G401 (cell line): ENCODE measurements at regions not wholly inside any gene's neighbourhood (a gene's known extent, or its start where the extent isn't known, plus 50 kb on each side); places are given as distances from the start of the nearest gene placed in this dataset.

Experiments
- DNase-seq: peaks from one replicate; pipeline ENCODE4 v3.0.0-alpha.2; 2015; ENCODE audit warnings: low spot score
- in situ Hi-C: cut with HindIII; loops from 2 replicates; pipeline ENCODE4 v1.10.0; 2016; ENCODE audit warnings: low sequenced_read_pairs, mixed read lengths

DNA sequence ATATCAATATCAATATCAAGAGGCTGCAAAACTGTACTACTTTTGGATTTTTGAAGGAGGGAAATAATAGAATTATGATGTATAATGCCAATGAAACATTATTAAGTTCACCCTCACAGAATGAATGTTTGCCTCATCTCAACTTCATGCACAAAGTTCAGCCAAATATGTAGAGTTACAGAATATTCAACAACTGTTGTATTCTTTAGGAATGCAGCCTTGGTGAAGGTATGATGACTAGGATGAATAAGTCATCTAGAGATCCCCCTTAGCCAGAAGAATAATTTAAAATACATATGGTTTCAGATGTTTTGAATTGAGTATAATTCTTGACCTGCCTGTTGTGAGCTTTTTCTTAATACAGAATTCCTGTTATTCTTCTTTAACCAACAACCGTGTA is 308.3 kb downstream of the COX7C start:
- in situ Hi-C loops = no loop called here

DNA sequence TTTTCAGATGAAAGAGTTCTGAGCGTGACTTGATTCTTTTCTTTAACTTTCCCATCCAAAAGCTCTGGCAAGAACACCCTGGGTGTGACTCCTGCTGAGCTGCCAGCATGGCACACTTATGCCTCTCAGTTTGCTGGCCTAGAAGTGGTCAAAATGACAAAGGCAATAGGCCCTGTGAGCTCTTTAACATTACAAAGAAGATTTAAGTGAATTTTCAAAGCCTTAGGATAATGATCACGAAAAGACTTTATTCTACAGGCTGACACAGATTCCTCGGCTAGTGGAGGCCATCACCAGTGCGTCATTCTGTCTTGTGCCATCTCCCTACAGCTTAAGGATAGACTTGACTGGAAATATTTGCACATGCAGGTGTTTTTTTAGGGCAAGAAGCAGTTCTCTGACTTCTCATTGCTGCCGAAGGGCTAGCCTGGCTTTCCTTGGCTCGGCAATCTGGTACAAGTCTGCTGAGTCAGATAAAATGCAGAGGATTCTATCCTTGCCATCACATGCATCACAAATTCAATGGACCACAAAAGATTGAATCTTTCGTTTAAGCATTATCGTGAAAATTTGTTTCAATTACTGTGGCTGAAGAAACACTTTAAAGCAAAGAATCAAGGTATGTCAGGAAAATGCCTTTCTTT is 311.5 kb downstream of the COX7C start:
- in situ Hi-C loops = no loop called here
- DNase-seq = peak; percentile 35

More for the DNA sequence above, 308.3 kb downstream of the COX7C start:
- DNase-seq = no peak

DNA sequence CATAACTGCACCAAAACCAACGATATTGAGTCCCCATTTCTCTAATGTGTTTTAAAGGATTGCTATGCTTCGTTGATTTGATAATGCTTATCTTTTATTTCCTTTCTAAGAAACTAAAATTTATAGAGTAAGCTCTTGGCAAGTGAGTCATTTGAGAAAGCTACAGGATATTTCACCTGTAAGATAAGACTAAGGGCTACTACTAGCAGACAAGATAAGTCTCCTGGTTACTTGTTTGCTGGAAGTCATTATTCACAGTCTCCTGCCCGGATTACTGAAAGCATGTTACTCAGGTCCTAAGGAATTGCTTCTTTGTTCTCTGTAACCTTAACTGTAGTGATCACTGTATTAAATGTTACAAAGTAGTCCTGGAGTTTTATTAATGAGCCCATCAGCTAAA is 315.9 kb upstream of the RASA1 start:
- DNase-seq = no peak
- in situ Hi-C loops = no loop called here

DNA sequence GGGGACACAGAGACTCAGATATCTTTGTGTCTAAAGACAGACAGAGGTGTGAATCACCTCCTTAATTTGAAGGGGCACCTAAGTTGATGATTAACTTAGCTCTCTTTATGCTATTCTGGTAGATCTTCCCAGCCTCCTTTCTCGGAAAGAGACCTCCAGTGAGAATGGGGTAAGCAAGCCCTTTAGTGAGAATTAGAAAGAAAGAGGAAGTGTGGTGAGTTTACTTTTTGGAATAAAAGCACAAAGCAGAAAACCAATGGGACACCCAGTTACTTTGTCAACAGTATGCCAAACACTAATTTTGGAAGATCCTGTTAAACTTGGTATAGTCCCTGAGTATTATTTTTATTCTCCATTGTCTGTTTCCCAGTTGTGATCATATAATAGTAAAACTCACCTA is 302.8 kb upstream of the RASA1 start:
- in situ Hi-C loops = no loop called here
- no peak for DNase-seq

DNA sequence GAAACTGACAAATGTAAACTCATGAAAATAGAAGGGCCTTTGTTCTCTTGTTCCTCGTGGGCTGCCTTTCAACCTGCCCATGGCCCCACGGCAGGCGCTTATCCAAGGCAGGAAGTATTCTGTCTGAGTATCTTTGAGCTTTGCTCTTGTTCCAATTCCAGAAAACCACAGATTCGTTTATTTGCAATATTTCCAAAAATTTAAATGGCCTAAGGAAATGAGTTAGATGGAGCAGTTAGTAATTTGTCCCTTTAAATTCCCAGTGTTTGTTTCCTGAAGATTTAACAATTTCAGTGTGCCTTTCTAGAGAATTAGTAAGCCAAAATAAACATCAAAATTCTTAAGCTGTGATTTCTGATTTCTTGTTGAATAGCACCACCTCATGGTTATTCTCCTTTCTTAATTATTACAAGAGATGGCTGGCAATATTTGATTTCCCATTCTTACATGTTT is 299.4 kb upstream of the RASA1 start:
- in situ Hi-C loops = no loop called here
- DNase-seq = peak; percentile 76

DNA sequence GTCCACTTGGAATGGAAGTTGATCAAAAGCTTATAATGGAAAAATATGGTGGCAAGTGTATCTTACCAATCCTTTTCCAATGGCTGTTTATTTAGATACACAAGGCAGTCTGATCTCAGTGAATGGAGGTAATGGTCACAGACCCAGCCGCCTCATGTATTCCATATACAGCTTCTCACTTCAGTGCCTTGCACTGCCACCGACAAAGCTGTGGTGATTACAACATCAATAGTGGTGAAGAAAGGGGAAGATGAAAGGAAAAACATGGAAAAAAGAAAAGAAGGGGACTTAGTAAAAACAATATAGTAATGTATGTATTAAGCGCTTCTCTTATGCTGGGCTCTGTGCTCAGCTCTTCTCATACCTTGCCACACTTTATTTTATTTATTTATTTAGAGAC is 297.3 kb upstream of the RASA1 start:
- DNase-seq = no peak
- in situ Hi-C loops = no loop called here

DNA sequence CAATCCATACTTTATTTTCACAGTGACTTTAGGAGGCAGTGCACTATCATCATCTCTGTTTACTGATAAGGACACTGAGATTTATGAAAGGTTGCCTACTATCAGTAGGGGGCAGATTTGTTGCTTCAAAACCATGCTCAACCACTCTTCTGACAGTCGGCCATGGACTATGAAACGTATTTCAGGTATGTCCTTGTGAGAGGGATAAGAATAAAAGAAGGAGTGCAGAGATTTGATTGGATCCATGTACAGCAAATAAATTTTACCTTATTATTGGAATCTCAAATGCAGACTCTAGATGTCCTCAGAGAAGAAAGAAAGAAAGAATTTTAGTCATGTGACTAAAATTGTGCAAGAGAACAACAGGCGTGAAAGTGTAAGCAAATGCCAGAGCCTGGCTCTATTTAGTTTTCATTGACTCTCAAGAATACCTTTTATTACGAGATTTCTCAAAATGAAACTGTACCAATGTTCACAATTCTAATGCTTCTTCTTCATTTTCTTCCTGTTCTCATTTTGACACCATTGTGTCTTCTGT is 296.6 kb upstream of the RASA1 start:
- DNase-seq = no peak
- in situ Hi-C loops = no loop called here

DNA sequence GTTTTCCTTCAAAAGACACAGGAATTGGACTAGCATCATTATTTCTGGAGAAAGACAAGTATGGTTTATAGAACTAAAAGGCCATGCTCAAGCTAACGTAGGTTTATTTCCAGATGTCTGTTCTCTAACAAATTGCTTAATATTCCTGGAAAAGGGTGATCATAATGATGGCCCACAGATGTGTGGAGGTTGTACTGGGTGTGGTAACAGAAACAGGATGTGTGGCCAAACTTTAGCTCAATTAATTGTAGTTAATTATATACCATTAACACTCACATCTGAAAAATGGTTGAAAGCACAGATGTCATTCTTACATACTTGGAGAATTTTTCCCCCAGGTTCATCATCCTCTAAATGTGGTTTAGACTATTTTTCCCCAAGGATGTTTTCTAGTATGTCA is 292.7 kb upstream of the RASA1 start:
- no peak for DNase-seq
- in situ Hi-C loops = no loop called here

DNA sequence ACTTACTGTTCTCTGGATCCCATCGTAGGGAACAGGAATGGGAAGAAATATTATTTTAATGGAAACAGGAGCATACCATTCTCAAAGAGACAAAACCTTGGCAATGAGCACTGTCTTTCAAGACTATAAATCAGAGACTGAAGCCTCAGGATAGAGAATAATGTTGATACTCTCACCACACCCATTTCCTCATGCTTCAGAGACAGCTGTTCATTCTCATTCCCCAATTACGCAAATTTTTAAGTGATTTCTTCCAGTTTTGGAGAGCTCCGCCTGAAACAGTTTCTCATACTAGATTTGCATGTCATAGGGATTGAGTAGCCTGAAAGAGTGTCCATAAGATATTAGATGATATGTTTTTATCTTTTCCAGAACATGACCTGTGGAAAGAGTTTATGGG is 290.5 kb upstream of the RASA1 start:
- in situ Hi-C loops = no loop called here
- DNase-seq = no peak

DNA sequence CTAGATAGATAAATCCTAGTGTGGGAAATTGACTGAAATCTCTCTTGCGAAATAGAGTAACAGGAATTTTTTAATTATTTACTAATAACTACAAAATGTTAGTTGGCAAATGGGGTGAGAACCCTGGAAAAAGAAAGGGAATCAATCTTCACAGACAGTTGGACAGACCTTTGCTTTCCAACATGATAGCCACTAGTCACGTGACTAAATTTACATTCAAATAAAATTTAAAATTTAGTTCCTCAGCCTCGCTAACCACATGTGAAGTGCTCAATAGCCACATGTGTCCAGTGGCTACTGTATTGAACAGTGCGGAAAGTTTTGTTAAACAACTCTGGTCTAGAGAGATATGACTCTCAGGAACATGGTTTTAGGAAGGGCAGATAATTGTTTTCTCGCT is 289.9 kb upstream of the RASA1 start:
- DNase-seq = no peak
- in situ Hi-C loops = no loop called here

DNA sequence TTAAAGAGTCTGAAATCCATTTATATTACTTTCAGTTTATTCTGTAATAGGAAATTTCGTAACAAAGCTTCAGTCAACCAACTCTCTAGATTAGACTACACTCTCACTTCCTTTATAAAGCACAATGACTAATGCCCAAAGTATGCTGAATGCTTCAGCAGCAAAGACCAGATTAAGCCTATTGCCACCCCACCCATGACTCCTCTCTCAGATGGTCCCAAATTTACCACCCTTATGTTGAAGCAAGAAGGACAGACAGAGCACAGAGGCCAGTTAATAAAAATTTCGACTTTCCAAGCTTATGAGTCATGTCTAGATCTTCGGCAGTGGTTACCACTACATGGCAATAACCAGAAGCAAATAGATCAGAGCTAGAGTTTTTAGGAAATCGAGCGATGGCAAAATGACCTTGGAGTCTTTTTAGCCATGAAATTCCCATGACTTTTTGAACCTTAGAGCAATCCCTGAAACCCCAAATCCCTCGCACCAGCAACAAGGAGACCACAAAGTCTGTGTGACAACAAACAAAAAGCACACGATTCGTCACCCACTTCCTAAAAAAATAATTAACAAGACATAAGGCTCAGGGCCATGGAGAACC is 287.8 kb upstream of the RASA1 start:
- no peak for DNase-seq
- in situ Hi-C loops = no loop called here

DNA sequence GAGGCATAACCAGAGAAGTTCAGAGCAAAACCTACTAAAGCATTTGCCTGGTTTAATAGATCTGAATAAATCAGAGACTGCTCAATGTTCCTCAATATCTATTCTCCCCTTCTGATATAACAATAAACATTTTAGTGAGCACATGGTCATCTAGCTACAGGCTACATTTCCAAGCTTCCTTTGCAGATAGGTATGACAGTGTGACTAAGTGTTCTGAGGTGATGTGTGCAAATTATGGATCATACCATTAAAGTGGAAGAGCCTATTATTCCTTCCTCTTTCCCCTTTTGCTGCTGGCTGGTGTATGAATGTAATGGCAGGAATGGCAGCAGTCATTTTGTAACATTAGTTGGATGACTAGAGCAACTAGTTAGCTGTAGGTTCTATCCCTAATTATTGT is 285.8 kb upstream of the RASA1 start:
- DNase-seq = no peak
- in situ Hi-C loops = no loop called here

DNA sequence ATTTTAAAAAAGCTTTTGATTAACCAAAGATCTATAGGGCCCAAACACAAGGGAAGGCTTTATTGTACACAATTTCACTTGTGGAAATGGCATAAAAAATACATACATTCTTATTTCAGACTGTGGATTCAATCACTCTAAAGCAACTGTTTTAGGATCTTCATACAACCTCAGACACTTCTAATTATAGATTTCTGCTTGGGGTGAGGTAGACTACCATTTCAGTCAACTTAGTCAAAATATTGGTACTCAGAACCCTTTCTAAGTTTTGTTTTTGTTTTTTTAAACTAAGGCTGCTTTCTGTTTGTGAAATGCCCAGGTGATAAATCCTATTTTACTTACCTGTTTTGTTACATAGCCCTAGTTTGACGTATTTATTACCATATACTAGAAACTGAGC is 284.5 kb upstream of the RASA1 start:
- in situ Hi-C loops = no loop called here
- no peak for DNase-seq

DNA sequence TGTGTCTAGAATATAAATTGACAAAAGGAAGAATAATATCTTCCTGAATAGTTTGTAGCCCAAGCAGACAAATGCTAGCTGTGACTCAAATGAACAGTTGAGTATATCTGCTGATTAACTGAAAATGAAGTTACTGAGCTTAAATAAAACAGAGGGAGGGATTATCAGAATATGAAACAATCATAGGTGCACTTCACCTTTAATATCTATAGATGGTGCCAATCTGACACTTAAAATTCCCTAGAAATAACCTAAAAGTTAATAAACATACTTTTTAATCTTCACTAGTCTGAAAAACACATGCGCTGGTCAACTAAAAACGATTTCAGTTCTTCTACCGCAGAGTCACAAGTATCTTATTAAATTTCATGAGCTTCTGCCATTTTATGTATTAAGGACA is 280.8 kb upstream of the RASA1 start:
- no peak for DNase-seq
- in situ Hi-C loops = no loop called here

DNA sequence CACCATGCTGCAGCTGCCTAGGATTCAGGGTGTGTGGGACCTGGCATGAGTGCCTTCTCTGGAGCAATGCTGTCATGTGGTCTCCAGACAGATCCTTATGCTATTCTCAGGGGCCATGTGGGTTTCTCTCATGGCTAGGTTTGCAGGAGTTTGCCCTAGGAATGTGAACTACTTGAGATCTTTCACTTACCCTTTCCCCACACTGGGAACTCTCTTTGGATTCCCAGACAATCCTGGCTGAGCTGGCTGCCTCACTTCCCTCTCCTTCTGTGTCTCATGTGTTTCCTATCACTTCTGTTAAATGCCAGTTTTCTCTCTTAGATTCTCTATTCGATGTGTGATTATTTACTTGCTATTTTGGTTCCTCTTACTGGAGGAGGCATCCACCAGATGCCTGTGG is 270.2 kb upstream of the RASA1 start:
- no peak for DNase-seq
- in situ Hi-C loops = no loop called here

DNA sequence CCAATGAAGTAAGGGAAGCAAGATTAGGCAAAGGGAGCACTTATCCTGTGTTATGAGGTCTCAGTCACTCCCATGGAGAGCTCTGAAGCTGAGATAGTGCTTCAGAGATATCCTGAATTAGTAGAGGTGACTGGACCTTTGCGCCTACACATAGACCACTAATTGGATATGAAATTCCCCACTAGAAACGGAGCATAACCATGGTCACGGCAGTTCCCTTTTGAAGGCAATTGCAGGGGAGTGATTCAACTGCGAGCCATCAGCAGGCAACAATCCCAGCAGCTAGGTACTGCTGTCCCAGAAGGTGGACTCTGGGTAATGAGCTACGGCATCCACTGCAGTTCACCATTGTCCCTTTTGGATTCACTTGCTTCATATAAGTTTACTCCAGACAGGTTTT is 267.7 kb upstream of the RASA1 start:
- no peak for DNase-seq
- in situ Hi-C loops = no loop called here

DNA sequence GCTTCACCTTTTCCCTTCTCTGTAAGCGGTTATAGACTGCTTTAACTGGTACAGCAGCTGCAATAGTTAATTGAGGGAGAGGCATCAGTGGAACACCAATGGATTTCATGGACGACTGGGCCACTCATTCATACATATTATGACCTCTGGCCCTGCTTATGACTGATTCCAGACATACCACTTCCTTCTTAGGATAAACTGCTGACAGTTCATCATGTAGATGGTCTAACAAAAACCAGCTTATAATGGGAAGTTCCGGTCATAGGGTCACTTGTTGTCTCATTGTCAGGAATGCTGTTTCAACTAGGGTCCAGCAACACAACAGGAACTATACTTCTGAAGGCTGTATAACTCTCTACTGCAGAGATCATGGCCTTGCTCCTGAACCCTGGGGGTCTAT is 265.2 kb upstream of the RASA1 start:
- DNase-seq = no peak
- in situ Hi-C loops = no loop called here

DNA sequence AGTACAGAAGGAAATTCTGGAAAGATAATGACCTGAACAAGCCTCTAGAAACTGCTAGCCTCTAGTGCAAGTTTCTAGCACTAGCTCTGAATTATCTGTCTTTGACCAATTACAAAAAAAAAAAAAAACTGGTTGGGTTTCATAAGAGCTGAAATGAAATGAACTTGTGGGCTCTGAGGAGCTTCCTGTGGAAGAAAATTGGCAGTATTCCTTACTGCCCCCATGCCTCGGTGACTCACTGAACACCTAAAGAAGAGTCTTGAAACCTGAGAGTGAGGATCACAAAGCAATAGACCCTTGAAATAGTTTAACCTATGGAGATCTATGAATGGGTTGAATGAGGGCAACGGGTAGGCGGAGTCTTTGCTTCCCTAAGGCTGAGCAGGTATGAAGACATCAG is 263.6 kb upstream of the RASA1 start:
- in situ Hi-C loops = no loop called here
- no peak for DNase-seq

DNA sequence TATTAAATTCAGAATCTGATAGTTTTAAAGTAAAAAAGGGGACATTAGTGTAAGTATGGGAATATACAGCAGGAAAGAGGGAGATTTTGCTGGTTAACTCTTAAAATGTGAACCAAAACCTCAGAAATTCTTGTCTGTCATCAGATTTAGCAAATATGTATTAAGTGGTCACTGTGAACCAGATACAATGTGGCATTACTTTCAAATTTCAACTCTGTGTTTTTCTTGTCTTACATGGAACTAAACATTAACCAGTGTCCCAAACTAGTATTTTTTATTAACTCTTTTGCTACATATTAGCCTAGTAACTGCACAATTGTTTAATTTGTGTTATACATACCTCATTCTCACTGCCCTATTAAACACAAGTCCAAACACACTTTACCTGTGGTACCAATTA is 259.9 kb upstream of the RASA1 start:
- in situ Hi-C loops = no loop called here
- DNase-seq = no peak

DNA sequence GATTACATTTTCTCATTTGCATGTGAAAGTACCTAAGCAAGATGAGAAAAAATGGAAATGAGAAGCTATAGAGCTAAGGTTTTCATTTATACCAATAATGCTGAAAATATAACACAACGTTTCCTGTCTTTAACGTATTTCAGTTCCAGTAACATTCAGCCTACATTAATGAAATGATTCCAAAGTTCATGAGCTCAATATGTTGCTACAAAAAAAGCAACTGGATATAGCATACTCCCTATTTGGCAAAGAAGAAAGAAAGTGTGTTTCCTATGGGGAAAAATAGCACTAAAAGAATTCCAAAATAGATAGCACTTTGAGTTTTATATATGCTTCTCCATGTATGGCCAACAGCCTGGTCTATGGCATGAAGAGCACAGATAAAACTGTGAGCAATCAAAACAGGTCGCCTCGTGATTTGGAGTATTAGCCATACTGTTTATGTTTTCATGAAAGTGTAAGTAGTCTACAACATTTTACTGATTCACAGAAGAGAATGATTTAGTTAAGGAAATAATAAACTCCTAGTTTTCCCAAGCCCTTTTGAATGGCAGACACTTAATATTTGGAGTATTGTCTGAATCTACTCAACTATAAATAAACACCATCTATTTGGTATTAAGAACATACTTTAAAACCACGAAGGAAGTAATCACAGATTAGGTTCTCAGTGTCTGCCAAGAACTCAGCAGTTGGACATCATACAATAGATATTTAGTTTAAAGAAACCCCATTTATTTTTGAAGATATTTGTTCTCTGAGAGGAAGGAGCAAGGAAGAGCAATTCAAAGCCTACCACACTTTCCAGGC is 258.7 kb upstream of the RASA1 start:
- in situ Hi-C loops = no loop called here
- DNase-seq = no peak
